ENCODE measurements at regions not wholly inside any gene's neighbourhood (a gene's known extent, or its start where the extent isn't known, plus 50 kb on each side); places are given as distances from the start of the nearest gene placed in this dataset.
"Not testable (repeated sequence)": the region's sequence is repeated elsewhere in the genome, so short reads cannot be mapped to it uniquely, and the experiment has no call there.

GRCh38 chr13:54004026-54004699 lies 975.5 kb downstream of the OLFM4 start:
- no peak for DNase-seq

GRCh38 chr13:54016542-54016941 lies 987.9 kb downstream of the OLFM4 start:
- DNase-seq = no peak

- no peak for DNase-seq
These were observed 989.9 kb downstream of the OLFM4 start for GRCh38 chr13:54018485-54018884.

- no peak for DNase-seq
These were observed 1000.6 kb downstream of the OLFM4 start for GRCh38 chr13:54029226-54029625.

- DNase-seq = peak in 1 of 2 experiments; percentile 13
These were observed 1001.1 kb downstream of the OLFM4 start for GRCh38 chr13:54029720-54030119.

GRCh38 chr13:54033323-54033861 lies 1004.8 kb downstream of the OLFM4 start:
- DNase-seq = no peak

GRCh38 chr13:54034047-54034446 lies 1005.4 kb downstream of the OLFM4 start:
- no peak for DNase-seq

- DNase-seq = not testable (repeated sequence)
These were observed 1028.8 kb downstream of the OLFM4 start for GRCh38 chr13:54057416-54057815.

- not testable (repeated sequence) for DNase-seq
These were observed 1041.3 kb downstream of the OLFM4 start for GRCh38 chr13:54069958-54070357.

GRCh38 chr13:54077569-54077968 lies 1049.0 kb downstream of the OLFM4 start:
- no peak for DNase-seq

- DNase-seq = no peak
These were observed 1049.8 kb downstream of the OLFM4 start for GRCh38 chr13:54078271-54078870.

GRCh38 chr13:54082309-54082708 lies 1053.7 kb downstream of the OLFM4 start:
- DNase-seq = not testable (repeated sequence)

- no peak for DNase-seq
These were observed 1063.3 kb downstream of the OLFM4 start for GRCh38 chr13:54091884-54092283.

GRCh38 chr13:54092686-54093085 lies 1064.1 kb downstream of the OLFM4 start:
- no peak for DNase-seq

GRCh38 chr13:54110597-54110996 lies 1082.0 kb downstream of the OLFM4 start:
- DNase-seq = no peak

GRCh38 chr13:54124700-54125099 lies 1096.1 kb downstream of the OLFM4 start:
- DNase-seq = no peak

GRCh38 chr13:54130931-54131330 lies 1102.3 kb downstream of the OLFM4 start:
- DNase-seq = not testable (repeated sequence)

GRCh38 chr13:54131433-54131832 lies 1102.8 kb downstream of the OLFM4 start:
- DNase-seq = not testable (repeated sequence)

GRCh38 chr13:54132127-54132526 lies 1103.5 kb downstream of the OLFM4 start:
- DNase-seq = not testable (repeated sequence)

GRCh38 chr13:54132720-54133119 lies 1104.1 kb downstream of the OLFM4 start:
- not testable (repeated sequence) for DNase-seq

GRCh38 chr13:54133746-54134145 lies 1105.1 kb downstream of the OLFM4 start:
- no peak for DNase-seq

- DNase-seq = no peak
These were observed 1116.2 kb downstream of the OLFM4 start for GRCh38 chr13:54144828-54145227.

GRCh38 chr13:54150851-54151250 lies 1122.2 kb downstream of the OLFM4 start:
- DNase-seq = no peak

- DNase-seq = no peak
These were observed 1133.5 kb downstream of the OLFM4 start for GRCh38 chr13:54162069-54162468.

All from NCI-H1930 (cell line).